Trophoblast cell (in vitro differentiated cells and primary cell): ENCODE measurements at regions not wholly inside any gene's neighbourhood (a gene's known extent, or its start where the extent isn't known, plus 50 kb on each side); places are given as distances from the start of the nearest gene placed in this dataset.

ENCODE experiments used
- DNase-seq, 2 donors: peaks; one replicate each; pipeline ENCODE4 v3.0.0-alpha.2; 2016
- H2AFZ ChIP-seq: 2 replicates; pipeline ENCODE4 v1.6.1; 2013; ENCODE audit warnings: low read length, moderate library complexity, mild to moderate bottlenecking; ENCODE audit not compliant: insufficient read depth, poor library complexity
- H2AK5ac ChIP-seq: 2 replicates; pipeline ENCODE4 v1.6.1; 2013; ENCODE audit warnings: mild to moderate bottlenecking, low read length
- H2BK120ac ChIP-seq: 2 replicates; pipeline ENCODE4 v1.6.1; 2013; ENCODE audit warnings: low read length, mild to moderate bottlenecking, moderate library complexity; ENCODE audit not compliant: insufficient read depth, poor library complexity
- H2BK12ac ChIP-seq: 2 replicates; pipeline ENCODE4 v1.6.1; 2013; ENCODE audit warnings: mild to moderate bottlenecking, low read length, moderate library complexity
- H2BK5ac ChIP-seq: 2 replicates; pipeline ENCODE4 v1.6.1; 2013; ENCODE audit warnings: low read length, low read depth, moderate library complexity, mild to moderate bottlenecking; ENCODE audit not compliant: poor library complexity
- H3K14ac ChIP-seq: 2 replicates; pipeline ENCODE4 v1.6.1; 2013; ENCODE audit warnings: mild to moderate bottlenecking, low read length
- H3K18ac ChIP-seq: 2 replicates; pipeline ENCODE4 v1.6.1; 2013; ENCODE audit warnings: mild to moderate bottlenecking, low read length
- H3K23ac ChIP-seq: 2 replicates; pipeline ENCODE4 v1.6.1; 2013; ENCODE audit warnings: low read length
- H3K27ac ChIP-seq: 2 replicates; pipeline ENCODE4 v1.5.1; 2013; ENCODE audit warnings: low read depth, mild to moderate bottlenecking, inconsistent platforms, low read length, moderate library complexity
- H3K27me3 ChIP-seq: 2 replicates; pipeline ENCODE4 v1.6.1; 2013; ENCODE audit warnings: inconsistent platforms, mild to moderate bottlenecking, low read length, moderate library complexity; ENCODE audit not compliant: insufficient read depth
- H3K36me3 ChIP-seq, 2 experiments: 1 replicate in 1 of 2; 2 replicates in 1 of 2; pipeline ENCODE4 v1.6.1; 2013; ENCODE audit warnings: low read length in 2 of 2, mild to moderate bottlenecking in 2 of 2, moderate library complexity in 1 of 2; ENCODE audit not compliant: insufficient read depth in 2 of 2, control insufficient read depth in 1 of 2
- H3K4ac ChIP-seq: 2 replicates; pipeline ENCODE4 v1.6.1; 2013; ENCODE audit warnings: low read depth, mild to moderate bottlenecking, low read length, moderate library complexity
- H3K4me1 ChIP-seq, 2 experiments: 1 replicate in 1 of 2; 2 replicates in 1 of 2; pipeline ENCODE4 v1.6.1; 2013; ENCODE audit warnings: low read length in 2 of 2, mild to moderate bottlenecking in 2 of 2, moderate library complexity in 1 of 2; ENCODE audit not compliant: insufficient read depth in 2 of 2, control insufficient read depth in 1 of 2
- H3K4me2 ChIP-seq: 2 replicates; pipeline ENCODE4 v1.6.1; 2013; ENCODE audit warnings: inconsistent platforms, mild to moderate bottlenecking, low read length, moderate library complexity
- H3K4me3 ChIP-seq: 2 replicates; pipeline ENCODE4 v1.5.1; 2013; ENCODE audit warnings: mild to moderate bottlenecking, low read depth, low read length, inconsistent platforms
- H3K79me1 ChIP-seq: one replicate; pipeline ENCODE4 v1.6.1; 2013; ENCODE audit warnings: low read length
- H3K79me2 ChIP-seq: 2 replicates; pipeline ENCODE4 v1.6.1; 2013; ENCODE audit warnings: low read length, mild to moderate bottlenecking; ENCODE audit not compliant: control insufficient read depth, insufficient read depth, poor library complexity
- H3K9ac ChIP-seq: 2 replicates; pipeline ENCODE4 v1.6.1; 2013; ENCODE audit warnings: mild to moderate bottlenecking, low read length
- H3K9me3 ChIP-seq: 2 replicates; pipeline ENCODE4 v1.6.1; 2013; ENCODE audit warnings: low read depth, mild to moderate bottlenecking, control low read depth, inconsistent platforms, low read length; ENCODE audit not compliant: insufficient read depth
- H4K12ac ChIP-seq: 2 replicates; pipeline ENCODE4 v1.6.1; 2013; ENCODE audit warnings: low read depth, mild to moderate bottlenecking, low read length, moderate library complexity
- H4K8ac ChIP-seq: 2 replicates; pipeline ENCODE4 v1.6.1; 2013; ENCODE audit warnings: low read depth, mild to moderate bottlenecking, low read length, moderate library complexity
- H4K91ac ChIP-seq: one replicate; pipeline ENCODE4 v1.6.1; 2013; ENCODE audit warnings: low read depth, mild to moderate bottlenecking, low read length, moderate library complexity
- WGBS: extraction: QIAGEN DNeasy Blood & Tissue Kit; methylation state at CpG from one replicate; pipeline ENCODE4 v1.1.7; 2013; ENCODE audit warnings: missing lambda C conversion rate; ENCODE audit not compliant: insufficient read length, insufficient coverage; ENCODE audit errors: extremely low coverage; 5-methylcytosine and 5-hydroxymethylcytosine counted together

- Histone ChIP-seq H3K9me3 (no peaks in the 10 kb centered on the region), H3K36me3 (no peaks in the 10 kb centered on the region), H3K9ac (no peak overlapping the region), H3K18ac (no peak overlapping the region), H4K12ac (no peak overlapping the region), H2AFZ (no peak overlapping the region), H3K4me2 (no peak overlapping the region), H3K23ac (no peak overlapping the region), H3K4me1 (no peaks in the 10 kb centered on the region), H4K91ac (no peak overlapping the region), H2BK120ac (no peak overlapping the region), H3K4me3 (no peak overlapping the region), H3K27me3 (no peaks in the 10 kb centered on the region), H3K79me1 (no peaks in the 10 kb centered on the region), H3K4ac (no peak overlapping the region), H3K79me2 (no peaks in the 10 kb centered on the region), H2BK5ac (no peak overlapping the region), H3K27ac (no peak overlapping the region), H3K14ac (no peak overlapping the region), H2BK12ac (no peak overlapping the region), H4K8ac (no peak overlapping the region), H2AK5ac (no peak overlapping the region)
- no CpG with 5 or more reads among the region's 2 CpGs for WGBS
- DNase-seq = no peak
Observed at GRCh38 chr11:88038063-88038462, 137.2 kb downstream of the RAB38 start.

DNA sequence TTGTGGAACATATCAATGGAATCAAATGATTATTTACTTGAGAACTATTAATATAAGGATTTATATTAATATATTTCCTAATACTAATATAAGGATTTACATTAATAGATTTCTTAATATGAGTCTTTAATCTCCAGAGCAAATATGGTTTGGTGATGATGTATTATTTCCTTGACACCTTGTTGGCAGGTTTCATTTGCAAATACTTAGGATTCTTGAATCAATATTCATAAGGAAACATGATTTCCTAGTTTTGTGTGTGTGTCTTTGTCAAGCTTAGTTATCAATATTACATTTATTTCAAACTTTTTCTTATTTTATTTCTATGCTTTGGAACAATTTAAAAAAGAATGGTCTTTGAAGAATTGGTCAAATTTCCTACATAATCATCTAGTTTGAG is 138.5 kb downstream of the RAB38 start:
- Histone ChIP-seq H3K4me3 (no peak overlapping the region), H3K27ac (no peak overlapping the region), H2BK5ac (no peak overlapping the region), H4K12ac (no peak overlapping the region), H3K9me3 (no peaks in the 10 kb centered on the region), H3K9ac (no peak overlapping the region), H2BK12ac (no peak overlapping the region), H3K18ac (no peak overlapping the region), H2BK120ac (no peak overlapping the region), H2AFZ (no peak overlapping the region), H2AK5ac (no peak overlapping the region), H3K4ac (no peak overlapping the region), H4K91ac (no peak overlapping the region), H3K4me2 (no peak overlapping the region), H3K36me3 (no peaks in the 10 kb centered on the region), H4K8ac (no peak overlapping the region), H3K79me1 (no peaks in the 10 kb centered on the region), H3K27me3 (no peaks in the 10 kb centered on the region), H3K23ac (no peak overlapping the region), H3K4me1 (no peaks in the 10 kb centered on the region), H3K14ac (no peak overlapping the region), H3K79me2 (no peaks in the 10 kb centered on the region)
- no peak for DNase-seq

DNA sequence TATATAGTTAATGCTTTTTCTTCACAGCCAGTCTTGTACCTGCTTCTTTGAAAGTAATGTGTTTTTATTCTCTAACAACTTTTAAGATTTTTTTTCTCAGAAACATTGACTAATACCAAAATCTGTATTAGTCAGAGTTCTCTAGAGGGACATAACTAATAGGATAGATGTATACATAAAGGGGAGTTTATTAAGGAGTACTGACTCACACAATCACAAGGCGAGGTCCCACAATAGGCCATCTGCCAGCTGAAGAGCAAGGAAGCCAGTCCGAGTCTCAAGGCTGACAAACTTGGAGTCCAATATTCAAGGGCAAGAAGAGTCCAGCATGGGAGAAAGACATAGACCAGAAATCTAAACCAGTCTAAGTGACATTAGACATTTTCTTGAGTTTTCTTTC is 140.0 kb downstream of the RAB38 start:
- Histone ChIP-seq H3K4me3 (no peak overlapping the region), H4K91ac (no peak overlapping the region), H2AFZ (no peak overlapping the region), H2BK120ac (no peak overlapping the region), H3K79me2 (no peaks in the 10 kb centered on the region), H3K9ac (no peak overlapping the region), H2BK12ac (no peak overlapping the region), H4K12ac (no peak overlapping the region), H3K23ac (no peak overlapping the region), H3K27me3 (no peaks in the 10 kb centered on the region), H3K36me3 (no peaks in the 10 kb centered on the region), H3K9me3 (no peaks in the 10 kb centered on the region), H3K4ac (no peak overlapping the region), H3K4me1 (no peaks in the 10 kb centered on the region), H3K14ac (no peak overlapping the region), H3K18ac (no peak overlapping the region), H3K4me2 (no peak overlapping the region), H2AK5ac (no peak overlapping the region), H3K27ac (no peak overlapping the region), H3K79me1 (no peaks in the 10 kb centered on the region), H4K8ac (no peak overlapping the region), H2BK5ac (no peak overlapping the region)
- WGBS = no CpG with 5 or more reads among the region's 2 CpGs
- DNase-seq = no peak

DNA sequence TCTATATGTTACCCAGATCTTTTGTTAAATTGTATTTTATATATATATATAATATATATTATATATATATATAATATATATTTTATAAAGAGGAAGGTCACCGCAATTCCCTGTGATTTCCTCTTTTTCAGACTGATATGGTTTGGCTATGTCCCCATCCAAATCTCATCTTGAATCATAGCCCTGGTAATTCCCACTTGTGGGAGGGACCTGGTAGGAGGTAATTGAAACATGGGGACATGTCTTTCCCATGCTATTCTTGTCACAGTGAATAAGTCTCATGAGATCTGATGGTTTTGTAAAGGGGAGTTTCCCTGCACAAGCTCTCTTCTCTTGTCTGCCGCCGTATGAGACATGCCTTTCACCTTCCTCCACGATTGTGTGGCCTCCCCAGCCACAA is 157.6 kb downstream of the RAB38 start:
- WGBS = no CpG with 5 or more reads among the region's 4 CpGs
- Histone ChIP-seq H3K4me1 (no peaks in the 10 kb centered on the region), H3K36me3 (no peaks in the 10 kb centered on the region), H3K27ac (no peak overlapping the region), H2AK5ac (no peak overlapping the region), H3K9ac (no peak overlapping the region), H3K4me2 (no peak overlapping the region), H3K27me3 (no peaks in the 10 kb centered on the region), H3K9me3 (no peaks in the 10 kb centered on the region), H2AFZ (no peak overlapping the region), H3K4ac (no peak overlapping the region), H3K14ac (no peak overlapping the region), H3K4me3 (no peak overlapping the region), H4K91ac (no peak overlapping the region), H3K79me2 (no peaks in the 10 kb centered on the region), H3K79me1 (no peaks in the 10 kb centered on the region), H4K12ac (no peak overlapping the region), H3K18ac (no peak overlapping the region), H2BK5ac (no peak overlapping the region), H3K23ac (no peak overlapping the region), H4K8ac (no peak overlapping the region), H2BK120ac (no peak overlapping the region), H2BK12ac (no peak overlapping the region)
- DNase-seq = no peak
